ENCODE measurements at regions not wholly inside any gene's neighbourhood (a gene's known extent, or its start where the extent isn't known, plus 50 kb on each side); places are given as distances from the start of the nearest gene placed in this dataset.

DNA sequence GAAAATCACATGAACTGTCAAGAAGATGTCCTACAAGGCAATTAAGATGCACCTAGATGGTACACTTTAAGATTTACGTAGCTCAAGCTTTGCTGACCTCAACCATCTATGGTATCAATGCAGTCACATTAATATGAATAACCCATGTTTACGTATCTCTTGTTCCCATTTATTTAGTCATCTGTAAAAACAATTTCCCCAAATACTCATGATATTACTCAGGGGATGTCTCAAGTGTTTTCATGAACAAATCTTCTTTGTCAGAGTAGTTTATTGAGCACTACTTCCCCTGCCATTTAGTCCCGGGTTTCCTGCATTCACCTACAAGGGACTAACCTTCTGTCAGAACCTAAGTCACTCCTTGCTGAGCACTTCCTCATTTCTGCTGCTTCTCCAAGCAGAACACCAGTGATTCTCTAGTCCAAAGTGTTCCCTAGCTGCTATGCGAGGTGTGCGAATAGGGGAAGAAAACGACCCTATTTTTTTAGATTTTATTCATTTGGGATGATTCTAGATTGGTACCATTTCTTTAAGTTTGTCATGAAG, 554.3 kb upstream of the LRRC4C start:
- H2AFZ ChIP-seq (ENCODE audit: low read depth, low read length) = no peak overlapping the region
- H3K36me3 ChIP-seq (ENCODE audit: control insufficient read depth in 1 of 2, insufficient read depth in 2 of 2, low read depth in 1 of 2, low read length in 2 of 2) = no peaks in the 10 kb centered on the region
- H3K4me3 ChIP-seq (ENCODE audit: insufficient read depth in 1 of 2, low read depth in 1 of 2, low read length in 2 of 2) = no peak overlapping the region
- H2BK15ac ChIP-seq (ENCODE audit: low read depth, poor library complexity, severe bottlenecking) = no peak overlapping the region
- H4K8ac ChIP-seq (ENCODE audit: low read length) = no peak overlapping the region
- H3K79me1 ChIP-seq (replicated peaks; ENCODE audit: low read length, poor library complexity, severe bottlenecking) = no peaks in the 10 kb centered on the region
- no peak overlapping the region for H3K18ac ChIP-seq (ENCODE audit: low read depth in 1 of 2, low read length in 2 of 2)
- H3K4ac ChIP-seq (ENCODE audit: low read depth in 1 of 2, low read length in 2 of 2) = no peak overlapping the region
- no peak overlapping the region for H3K9ac ChIP-seq (ENCODE audit: low read length)
- no peaks in the 10 kb centered on the region for H3K4me1 ChIP-seq (ENCODE audit: control insufficient read depth, insufficient read depth, low read depth, low read length)
- 82% methylated on average over 6 of the region's 6 CpGs for WGBS
- H2BK5ac ChIP-seq (ENCODE audit: low read depth, low read length, poor library complexity, severe bottlenecking) = no peak overlapping the region
- no peaks in the 10 kb centered on the region for H3K9me3 ChIP-seq (ENCODE audit: control insufficient read depth, low read length)
- H4K91ac ChIP-seq (ENCODE audit: low read length) = no peak overlapping the region
- peak overlapping the region; percentile 10 for H3K4me2 ChIP-seq (ENCODE audit: low read length, poor library complexity, severe bottlenecking)
- H2BK12ac ChIP-seq (ENCODE audit: low read length in 2 of 2) = no peak overlapping the region
- no peak for DNase-seq
- no peaks in the 10 kb centered on the region for H3K27me3 ChIP-seq (ENCODE audit: control insufficient read depth in 1 of 2, insufficient read depth in 1 of 2, low read length in 2 of 2)
- no peak overlapping the region for H3K23ac ChIP-seq (ENCODE audit: low read length in 2 of 2)
- no peak overlapping the region for H2BK120ac ChIP-seq (ENCODE audit: low read depth, low read length)
- H3K14ac ChIP-seq (ENCODE audit: low read length in 2 of 2) = no peak overlapping the region
- no peak overlapping the region for H2AK5ac ChIP-seq (ENCODE audit: low read length, severe bottlenecking)
- H3K27ac ChIP-seq (ENCODE audit: low read length, poor library complexity, severe bottlenecking) = no peak overlapping the region

DNA sequence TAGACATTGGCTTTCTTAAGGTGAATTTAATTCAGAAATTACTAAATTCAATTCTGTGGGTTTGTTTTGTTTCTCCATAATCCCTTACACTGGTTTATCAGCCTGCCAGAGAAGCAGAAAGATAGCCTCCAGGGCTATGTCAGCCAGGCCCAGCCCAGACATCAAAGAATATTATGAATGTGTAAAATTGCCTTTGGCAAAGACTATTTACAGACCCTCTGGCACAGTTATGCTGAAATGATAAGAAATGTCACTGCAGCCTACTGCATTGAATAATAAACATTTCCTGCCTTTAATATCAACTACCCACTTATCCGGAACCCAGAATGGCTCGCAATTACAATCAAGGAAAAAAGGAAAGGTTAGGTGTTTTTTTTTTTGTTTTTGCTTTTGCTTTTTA, 562.5 kb upstream of the LRRC4C start:
- H4K8ac ChIP-seq (ENCODE audit: low read length) = no peak overlapping the region
- H2BK12ac ChIP-seq (ENCODE audit: low read length in 2 of 2) = no peak overlapping the region
- no peak overlapping the region for H3K27ac ChIP-seq (ENCODE audit: low read length, poor library complexity, severe bottlenecking)
- H3K18ac ChIP-seq (ENCODE audit: low read depth in 1 of 2, low read length in 2 of 2) = no peak overlapping the region
- no peak overlapping the region for H2BK15ac ChIP-seq (ENCODE audit: low read depth, poor library complexity, severe bottlenecking)
- H4K91ac ChIP-seq (ENCODE audit: low read length) = no peak overlapping the region
- no peaks in the 10 kb centered on the region for H3K4me1 ChIP-seq (ENCODE audit: control insufficient read depth, insufficient read depth, low read depth, low read length)
- H3K4me2 ChIP-seq (ENCODE audit: low read length, poor library complexity, severe bottlenecking) = no peak overlapping the region
- no peak overlapping the region for H3K9ac ChIP-seq (ENCODE audit: low read length)
- no peaks in the 10 kb centered on the region for H3K27me3 ChIP-seq (ENCODE audit: control insufficient read depth in 1 of 2, insufficient read depth in 1 of 2, low read length in 2 of 2)
- no peak overlapping the region for H2BK120ac ChIP-seq (ENCODE audit: low read depth, low read length)
- H3K4ac ChIP-seq (ENCODE audit: low read depth in 1 of 2, low read length in 2 of 2) = no peak overlapping the region
- no peak for DNase-seq
- no peaks in the 10 kb centered on the region for H3K9me3 ChIP-seq (ENCODE audit: control insufficient read depth, low read length)
- H2BK5ac ChIP-seq (ENCODE audit: low read depth, low read length, poor library complexity, severe bottlenecking) = no peak overlapping the region
- no peak overlapping the region for H3K4me3 ChIP-seq (ENCODE audit: insufficient read depth in 1 of 2, low read depth in 1 of 2, low read length in 2 of 2)
- no peaks in the 10 kb centered on the region for H3K79me1 ChIP-seq (replicated peaks; ENCODE audit: low read length, poor library complexity, severe bottlenecking)
- H3K23ac ChIP-seq (ENCODE audit: low read length in 2 of 2) = no peak overlapping the region
- H3K36me3 ChIP-seq (ENCODE audit: control insufficient read depth in 1 of 2, insufficient read depth in 2 of 2, low read depth in 1 of 2, low read length in 2 of 2) = no peaks in the 10 kb centered on the region
- H2AK5ac ChIP-seq (ENCODE audit: low read length, severe bottlenecking) = no peak overlapping the region
- H2AFZ ChIP-seq (ENCODE audit: low read depth, low read length) = no peak overlapping the region
- no peak overlapping the region for H3K14ac ChIP-seq (ENCODE audit: low read length in 2 of 2)
- no CpG with 5 or more reads among the region's 2 CpGs for WGBS

GRCh38 chr11:42023267-42023666, 563.8 kb upstream of the LRRC4C start:
- Histone ChIP-seq H3K23ac (ENCODE audit: low read length in 2 of 2) (no peak overlapping the region), H3K4ac (ENCODE audit: low read depth in 1 of 2, low read length in 2 of 2) (no peak overlapping the region), H2BK5ac (ENCODE audit: low read depth, low read length, poor library complexity, severe bottlenecking) (no peak overlapping the region), H3K14ac (ENCODE audit: low read length in 2 of 2) (no peak overlapping the region), H2AFZ (ENCODE audit: low read depth, low read length) (no peak overlapping the region), H2AK5ac (ENCODE audit: low read length, severe bottlenecking) (no peak overlapping the region), H3K9ac (ENCODE audit: low read length) (no peak overlapping the region), H3K9me3 (ENCODE audit: control insufficient read depth, low read length) (no peaks in the 10 kb centered on the region), H3K4me1 (ENCODE audit: control insufficient read depth, insufficient read depth, low read depth, low read length) (no peaks in the 10 kb centered on the region), H3K4me3 (ENCODE audit: insufficient read depth in 1 of 2, low read depth in 1 of 2, low read length in 2 of 2) (no peak overlapping the region), H2BK15ac (ENCODE audit: low read depth, poor library complexity, severe bottlenecking) (no peak overlapping the region), H3K27me3 (ENCODE audit: control insufficient read depth in 1 of 2, insufficient read depth in 1 of 2, low read length in 2 of 2) (no peaks in the 10 kb centered on the region), H3K36me3 (ENCODE audit: control insufficient read depth in 1 of 2, insufficient read depth in 2 of 2, low read depth in 1 of 2, low read length in 2 of 2) (no peaks in the 10 kb centered on the region), H3K79me1 (replicated peaks; ENCODE audit: low read length, poor library complexity, severe bottlenecking) (no peaks in the 10 kb centered on the region), H3K4me2 (ENCODE audit: low read length, poor library complexity, severe bottlenecking) (no peak overlapping the region), H4K91ac (ENCODE audit: low read length) (no peak overlapping the region), H2BK120ac (ENCODE audit: low read depth, low read length) (no peak overlapping the region), H3K18ac (ENCODE audit: low read depth in 1 of 2, low read length in 2 of 2) (no peak overlapping the region), H4K8ac (ENCODE audit: low read length) (no peak overlapping the region), H2BK12ac (ENCODE audit: low read length in 2 of 2) (no peak overlapping the region), H3K27ac (ENCODE audit: low read length, poor library complexity, severe bottlenecking) (no peak overlapping the region)
- no peak for DNase-seq

- Histone ChIP-seq H3K4me2 (ENCODE audit: low read length, poor library complexity, severe bottlenecking) (no peak overlapping the region), H3K4me1 (ENCODE audit: control insufficient read depth, insufficient read depth, low read depth, low read length) (no peaks in the 10 kb centered on the region), H3K4me3 (ENCODE audit: insufficient read depth in 1 of 2, low read depth in 1 of 2, low read length in 2 of 2) (no peak overlapping the region), H2BK12ac (ENCODE audit: low read length in 2 of 2) (no peak overlapping the region), H2BK120ac (ENCODE audit: low read depth, low read length) (no peak overlapping the region), H3K27me3 (ENCODE audit: control insufficient read depth in 1 of 2, insufficient read depth in 1 of 2, low read length in 2 of 2) (no peaks in the 10 kb centered on the region), H3K36me3 (ENCODE audit: control insufficient read depth in 1 of 2, insufficient read depth in 2 of 2, low read depth in 1 of 2, low read length in 2 of 2) (no peaks in the 10 kb centered on the region), H2AFZ (ENCODE audit: low read depth, low read length) (no peak overlapping the region), H4K8ac (ENCODE audit: low read length) (no peak overlapping the region), H3K9ac (ENCODE audit: low read length) (no peak overlapping the region), H4K91ac (ENCODE audit: low read length) (no peak overlapping the region), H3K27ac (ENCODE audit: low read length, poor library complexity, severe bottlenecking) (no peak overlapping the region), H2BK5ac (ENCODE audit: low read depth, low read length, poor library complexity, severe bottlenecking) (no peak overlapping the region), H3K23ac (ENCODE audit: low read length in 2 of 2) (no peak overlapping the region), H3K9me3 (ENCODE audit: control insufficient read depth, low read length) (peaks cover 2% of the 10 kb centered on the region), H2BK15ac (ENCODE audit: low read depth, poor library complexity, severe bottlenecking) (no peak overlapping the region), H3K18ac (ENCODE audit: low read depth in 1 of 2, low read length in 2 of 2) (no peak overlapping the region), H2AK5ac (ENCODE audit: low read length, severe bottlenecking) (no peak overlapping the region), H3K79me1 (replicated peaks; ENCODE audit: low read length, poor library complexity, severe bottlenecking) (no peaks in the 10 kb centered on the region), H3K14ac (ENCODE audit: low read length in 2 of 2) (no peak overlapping the region), H3K4ac (ENCODE audit: low read depth in 1 of 2, low read length in 2 of 2) (no peak overlapping the region)
- 66% methylated on average over 2 of the region's 4 CpGs for WGBS
- DNase-seq = no peak
Observed at GRCh38 chr11:42025121-42025803, 565.8 kb upstream of the LRRC4C start.

Measured in mesenchymal stem cell (in vitro differentiated cells and primary cell).